HCT116 (cell line): ENCODE measurements at regions not wholly inside any gene's neighbourhood (a gene's known extent, or its start where the extent isn't known, plus 50 kb on each side); places are given as distances from the start of the nearest gene placed in this dataset.

Source experiments
- ATAC-seq: fragments of 200-7000 bp; cut with Tn5 transposase; 2 replicates; pipeline ENCODE4 v1.9.1; 2020; ENCODE audit warnings: mild to moderate bottlenecking, moderate library complexity
- BruUV-seq: library from RNA; stranded (reverse); fragments of 400-500 nt; replicated peaks from 2 replicates; lab custom pipeline; 2021; lab: Mats Ljungman, UMichigan
- CTCF ChIA-PET: fragments of 300-600 bp; sonication (Branson Sonifier 250); formaldehyde crosslinking; loops from one replicate; lab custom pipeline; 2021; ENCODE audit warnings: antibody characterized with exemption; lab: Charles Lee
- POLR2A ChIA-PET: fragments of 300-600, 350-600 bp; sonication (Branson Sonifier 250); formaldehyde crosslinking; loops from one replicate; lab custom pipeline; 2021; ENCODE audit warnings: antibody characterized with exemption; lab: Charles Lee
- RAD21 ChIA-PET, 2 experiments: fragments of 300-600 bp; sonication (Branson Sonifier 250); formaldehyde crosslinking; loops; one replicate each; lab custom pipeline; 2023; ENCODE audit warnings: low total read pairs in 2 of 2; ENCODE audit not compliant: uncharacterized antibody in 2 of 2, unreplicated experiment in 2 of 2, low non-redundant PET in 1 of 2; lab: Charles Lee
- DNase-seq: peaks from one replicate; pipeline ENCODE4 v3.0.0-alpha.2; 2010; ENCODE audit warnings: low read depth, low spot score
- H2AFZ ChIP-seq: fragments of 200-600 bp; shearing (Covaris generic), sonication (generic); 2 replicates; pipeline ENCODE4 v1.6.1; 2017; ENCODE audit warnings: low read depth, mixed run types, mixed read lengths, antibody characterized with exemption, low read length; ENCODE audit not compliant: poor library complexity, severe bottlenecking
- H3K27ac ChIP-seq: 2 replicates; pipeline ENCODE4 v1.5.1; 2012; ENCODE audit warnings: low read depth, low read length
- H3K27me3 ChIP-seq: fragments of 200-600 bp; sonication (generic); 2 replicates; pipeline ENCODE4 v1.6.1; 2016; ENCODE audit warnings: mixed run types, low read length, mixed read lengths; ENCODE audit not compliant: insufficient read depth
- H3K36me3 ChIP-seq, 2 experiments: fragments of 200-500 bp in 1 of 2; fragments of 200-600 bp in 1 of 2; sonication (Bioruptor generic) in 1 of 2; sonication (generic) in 1 of 2; 2 replicates each; pipeline versions ENCODE4 v1.5.1 to v1.6.1; 2014 to 2016; ENCODE audit warnings: low read length in 2 of 2, inconsistent platforms in 1 of 2, mixed read lengths in 1 of 2, mixed run types in 1 of 2; ENCODE audit not compliant: insufficient read depth in 2 of 2, control insufficient read depth in 1 of 2
- H3K4me1 ChIP-seq, 2 experiments: fragments of 200-600 bp in 1 of 2; sonication (generic) in 1 of 2; 2 replicates each; pipeline versions ENCODE4 v1.5.1 to v1.6.1; 2012 to 2017; ENCODE audit warnings: low read length in 2 of 2, inconsistent platforms in 1 of 2, mild to moderate bottlenecking in 1 of 2, mixed read lengths in 1 of 2, mixed run types in 1 of 2, moderate library complexity in 1 of 2; ENCODE audit not compliant: insufficient read depth in 2 of 2, control insufficient read depth in 1 of 2
- H3K4me2 ChIP-seq: fragments of 200-600 bp; sonication (generic); 2 replicates; pipeline ENCODE4 v1.6.1; 2017; ENCODE audit warnings: mixed run types, low read length, mixed read lengths
- H3K4me3 ChIP-seq, 2 experiments: fragments of 200-600 bp in 1 of 2; sonication (generic) in 1 of 2; replicated peaks in 1 of 2; 2 replicates each; pipeline ENCODE4 v1.5.1; 2011 to 2016; ENCODE audit warnings: low read length in 2 of 2, control low read depth in 1 of 2, low read depth in 1 of 2, mild to moderate bottlenecking in 1 of 2, mixed read lengths in 1 of 2, mixed run types in 1 of 2
- H3K79me2 ChIP-seq: fragments of 200-600 bp; sonication (generic); 2 replicates; pipeline ENCODE4 v1.6.1; 2017; ENCODE audit warnings: mild to moderate bottlenecking, mixed run types, low read length, moderate library complexity, mixed read lengths; ENCODE audit not compliant: insufficient read depth
- H3K9ac ChIP-seq: fragments of 200-600 bp; sonication (generic); 2 replicates; pipeline ENCODE4 v1.6.1; 2016; ENCODE audit warnings: low read length, mixed read lengths
- H3K9me2 ChIP-seq: fragments of 200-600 bp; sonication (generic), shearing (Covaris generic); 2 replicates; pipeline ENCODE4 v1.6.1; 2017; ENCODE audit warnings: mixed run types, mild to moderate bottlenecking, moderate library complexity; ENCODE audit not compliant: insufficient read depth
- H3K9me3 ChIP-seq, 2 experiments: fragments of 200-500 bp in 1 of 2; fragments of 200-600 bp in 1 of 2; sonication (Bioruptor generic) in 1 of 2; sonication (generic) in 1 of 2; 2 replicates each; pipeline ENCODE4 v1.6.1; 2014 to 2017; ENCODE audit warnings: low read length in 2 of 2, mixed read lengths in 2 of 2, inconsistent platforms in 1 of 2, low read depth in 1 of 2, mild to moderate bottlenecking in 1 of 2, mixed run types in 1 of 2, moderate library complexity in 1 of 2; ENCODE audit not compliant: control insufficient read depth in 1 of 2, insufficient read depth in 1 of 2
- H4K20me1 ChIP-seq: fragments of 200-600 bp; sonication (generic), shearing (Covaris generic); 2 replicates; pipeline ENCODE4 v1.6.1; 2017; ENCODE audit warnings: mixed run types, mild to moderate bottlenecking, moderate library complexity; ENCODE audit not compliant: insufficient read depth
- CEBPB ChIP-seq: IDR thresholded peaks from 2 replicates; pipeline ENCODE4 v1.6.1; 2012; ENCODE audit warnings: low read depth
- CTCF ChIP-seq, 3 experiments: fragments of 200-600 bp in 1 of 3; sonication (generic) in 1 of 3; IDR thresholded peaks in 2 of 3; conservative IDR thresholded peaks in 1 of 3; 2 replicates each; pipeline ENCODE4 v1.5.1; 2012 to 2017; ENCODE audit warnings: low read depth in 2 of 3, low read length in 2 of 3, antibody characterized with exemption in 1 of 3, borderline replicate concordance in 1 of 3, control low read depth in 1 of 3, mild to moderate bottlenecking in 1 of 3, mixed read lengths in 1 of 3, mixed run types in 1 of 3, moderate library complexity in 1 of 3; ENCODE audit not compliant: insufficient read depth in 1 of 3
- REST ChIP-seq: IDR thresholded peaks from 2 replicates; pipeline ENCODE4 v1.6.1; 2012; ENCODE audit warnings: low read depth
- YY1 ChIP-seq: IDR thresholded peaks from 2 replicates; pipeline ENCODE4 v1.6.1; 2011; ENCODE audit warnings: low read length, low read depth, moderate library complexity, mild to moderate bottlenecking; ENCODE audit not compliant: insufficient replicate concordance; ENCODE audit errors: extremely low read depth
- intact Hi-C: fragments of 100-400 bp; cut with micrococcal nuclease; formaldehyde crosslinking; loops from 2 replicates; pipeline ENCODE4 v1.10.0; 2022
- TF ChIP-seq, protein P1 (sequence below): IDR thresholded peaks from 2 replicates; pipeline ENCODE4 v1.6.1; 2012

GRCh38 chr18:75659535-75660023 is 232.1 kb upstream of the SMIM21 start:
- Histone ChIP-seq H3K79me2 (no peaks in the 10 kb centered on the region), H3K4me1 (no peaks in the 10 kb centered on the region), H3K4me3 (no peak overlapping the region), H3K9ac (no peak overlapping the region), H3K4me2 (no peak overlapping the region), H3K36me3 (no peaks in the 10 kb centered on the region), H3K27me3 (no peaks in the 10 kb centered on the region), H2AFZ (no peak overlapping the region), H3K9me3 (no peaks in the 10 kb centered on the region), H4K20me1 (no peaks in the 10 kb centered on the region), H3K9me2 (no peaks in the 10 kb centered on the region), H3K27ac (no peak overlapping the region)
- TF ChIP-seq YY1 (no peak), CTCF (IDR thresholded peaks at IDR 0.05 in 2 of 3, conservative IDR thresholded peaks at IDR 0.05 in 1 of 3; ENCODE audit: borderline replicate concordance in 1 of 3, insufficient read depth in 1 of 3, low read depth in 2 of 3, low read length in 2 of 3) (no peak), CEBPB (no peak), REST (no peak)
- TF ChIP-seq, protein P1, sequence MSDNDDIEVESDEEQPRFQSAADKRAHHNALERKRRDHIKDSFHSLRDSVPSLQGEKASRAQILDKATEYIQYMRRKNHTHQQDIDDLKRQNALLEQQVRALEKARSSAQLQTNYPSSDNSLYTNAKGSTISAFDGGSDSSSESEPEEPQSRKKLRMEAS = no peak
- no TSS peak for BruUV-seq
- ChIA-PET POLR2A (no interaction called here), CTCF (no interaction called here), RAD21 (no interaction called here)
- intact Hi-C loops = no loop called here
- ATAC-seq (no peak), DNase-seq (no peak)
